Trophoblast cell (in vitro differentiated cells and primary cell): ENCODE measurements at regions not wholly inside any gene's neighbourhood (a gene's known extent, or its start where the extent isn't known, plus 50 kb on each side); places are given as distances from the start of the nearest gene placed in this dataset.
"Not testable (repeated sequence)": the region's sequence is repeated elsewhere in the genome, so short reads cannot be mapped to it uniquely, and the experiment has no call there.

Experiments used
- DNase-seq, 2 donors: peaks; one replicate each; pipeline ENCODE4 v3.0.0-alpha.2; 2016
- H2AFZ ChIP-seq: 2 replicates; pipeline ENCODE4 v1.6.1; 2013; ENCODE audit warnings: low read length, moderate library complexity, mild to moderate bottlenecking; ENCODE audit not compliant: insufficient read depth, poor library complexity
- H2AK5ac ChIP-seq: 2 replicates; pipeline ENCODE4 v1.6.1; 2013; ENCODE audit warnings: mild to moderate bottlenecking, low read length
- H2BK120ac ChIP-seq: 2 replicates; pipeline ENCODE4 v1.6.1; 2013; ENCODE audit warnings: low read length, mild to moderate bottlenecking, moderate library complexity; ENCODE audit not compliant: insufficient read depth, poor library complexity
- H2BK12ac ChIP-seq: 2 replicates; pipeline ENCODE4 v1.6.1; 2013; ENCODE audit warnings: mild to moderate bottlenecking, low read length, moderate library complexity
- H2BK5ac ChIP-seq: 2 replicates; pipeline ENCODE4 v1.6.1; 2013; ENCODE audit warnings: low read length, low read depth, moderate library complexity, mild to moderate bottlenecking; ENCODE audit not compliant: poor library complexity
- H3K14ac ChIP-seq: 2 replicates; pipeline ENCODE4 v1.6.1; 2013; ENCODE audit warnings: mild to moderate bottlenecking, low read length
- H3K18ac ChIP-seq: 2 replicates; pipeline ENCODE4 v1.6.1; 2013; ENCODE audit warnings: mild to moderate bottlenecking, low read length
- H3K23ac ChIP-seq: 2 replicates; pipeline ENCODE4 v1.6.1; 2013; ENCODE audit warnings: low read length
- H3K27ac ChIP-seq: 2 replicates; pipeline ENCODE4 v1.5.1; 2013; ENCODE audit warnings: low read depth, mild to moderate bottlenecking, inconsistent platforms, low read length, moderate library complexity
- H3K27me3 ChIP-seq: 2 replicates; pipeline ENCODE4 v1.6.1; 2013; ENCODE audit warnings: inconsistent platforms, mild to moderate bottlenecking, low read length, moderate library complexity; ENCODE audit not compliant: insufficient read depth
- H3K36me3 ChIP-seq, 2 experiments: 1 replicate in 1 of 2; 2 replicates in 1 of 2; pipeline ENCODE4 v1.6.1; 2013; ENCODE audit warnings: low read length in 2 of 2, mild to moderate bottlenecking in 2 of 2, moderate library complexity in 1 of 2; ENCODE audit not compliant: insufficient read depth in 2 of 2, control insufficient read depth in 1 of 2
- H3K4ac ChIP-seq: 2 replicates; pipeline ENCODE4 v1.6.1; 2013; ENCODE audit warnings: low read depth, mild to moderate bottlenecking, low read length, moderate library complexity
- H3K4me1 ChIP-seq, 2 experiments: 1 replicate in 1 of 2; 2 replicates in 1 of 2; pipeline ENCODE4 v1.6.1; 2013; ENCODE audit warnings: low read length in 2 of 2, mild to moderate bottlenecking in 2 of 2, moderate library complexity in 1 of 2; ENCODE audit not compliant: insufficient read depth in 2 of 2, control insufficient read depth in 1 of 2
- H3K4me2 ChIP-seq: 2 replicates; pipeline ENCODE4 v1.6.1; 2013; ENCODE audit warnings: inconsistent platforms, mild to moderate bottlenecking, low read length, moderate library complexity
- H3K4me3 ChIP-seq: 2 replicates; pipeline ENCODE4 v1.5.1; 2013; ENCODE audit warnings: mild to moderate bottlenecking, low read depth, low read length, inconsistent platforms
- H3K79me1 ChIP-seq: one replicate; pipeline ENCODE4 v1.6.1; 2013; ENCODE audit warnings: low read length
- H3K79me2 ChIP-seq: 2 replicates; pipeline ENCODE4 v1.6.1; 2013; ENCODE audit warnings: low read length, mild to moderate bottlenecking; ENCODE audit not compliant: control insufficient read depth, insufficient read depth, poor library complexity
- H3K9ac ChIP-seq: 2 replicates; pipeline ENCODE4 v1.6.1; 2013; ENCODE audit warnings: mild to moderate bottlenecking, low read length
- H3K9me3 ChIP-seq: 2 replicates; pipeline ENCODE4 v1.6.1; 2013; ENCODE audit warnings: low read depth, mild to moderate bottlenecking, control low read depth, inconsistent platforms, low read length; ENCODE audit not compliant: insufficient read depth
- H4K12ac ChIP-seq: 2 replicates; pipeline ENCODE4 v1.6.1; 2013; ENCODE audit warnings: low read depth, mild to moderate bottlenecking, low read length, moderate library complexity
- H4K8ac ChIP-seq: 2 replicates; pipeline ENCODE4 v1.6.1; 2013; ENCODE audit warnings: low read depth, mild to moderate bottlenecking, low read length, moderate library complexity
- H4K91ac ChIP-seq: one replicate; pipeline ENCODE4 v1.6.1; 2013; ENCODE audit warnings: low read depth, mild to moderate bottlenecking, low read length, moderate library complexity
- WGBS: extraction: QIAGEN DNeasy Blood & Tissue Kit; methylation state at CpG from one replicate; pipeline ENCODE4 v1.1.7; 2013; ENCODE audit warnings: missing lambda C conversion rate; ENCODE audit not compliant: insufficient read length, insufficient coverage; ENCODE audit errors: extremely low coverage; 5-methylcytosine and 5-hydroxymethylcytosine counted together

DNA sequence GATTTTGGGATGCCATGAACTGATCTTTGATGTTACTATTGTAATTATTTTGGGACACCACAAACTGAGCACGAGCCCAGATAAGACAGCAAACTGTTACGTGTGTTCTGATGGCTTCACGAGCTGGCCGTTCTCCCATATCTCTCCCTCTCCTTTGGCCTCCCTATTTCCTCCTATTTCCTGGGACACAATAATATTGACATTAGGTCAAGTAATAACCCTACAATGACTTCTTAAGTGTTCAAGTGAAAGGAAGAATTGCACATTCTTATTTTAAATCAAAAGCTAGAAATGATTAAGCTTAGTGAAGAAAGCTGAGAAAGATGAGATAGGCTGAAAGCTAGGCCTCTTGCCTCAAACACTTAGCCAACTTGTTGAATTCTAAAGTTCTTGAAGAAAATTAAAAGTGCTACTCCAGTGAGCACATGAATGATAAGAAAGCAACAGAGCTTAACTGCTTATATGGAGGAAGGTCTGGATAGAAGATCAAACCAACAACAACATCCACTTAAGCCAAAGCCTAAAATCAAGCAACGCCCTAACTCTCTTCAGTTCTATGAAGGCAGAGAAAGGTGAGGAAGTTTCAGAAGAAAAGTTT lies 247.1 kb downstream of the LRRC70 start:
- Histone ChIP-seq H4K8ac (no peak overlapping the region), H3K4ac (no peak overlapping the region), H3K23ac (no peak overlapping the region), H3K79me2 (no peaks in the 10 kb centered on the region), H4K91ac (no peak overlapping the region), H2BK5ac (no peak overlapping the region), H3K18ac (no peak overlapping the region), H3K14ac (no peak overlapping the region), H2BK120ac (no peak overlapping the region), H4K12ac (no peak overlapping the region), H3K4me3 (no peak overlapping the region), H3K79me1 (peaks cover 1% of the 10 kb centered on the region), H3K36me3 (no peaks in the 10 kb centered on the region), H3K27me3 (no peaks in the 10 kb centered on the region), H3K27ac (no peak overlapping the region), H3K4me2 (no peak overlapping the region), H2AK5ac (no peak overlapping the region), H3K4me1 (no peaks in the 10 kb centered on the region), H2BK12ac (no peak overlapping the region), H2AFZ (no peak overlapping the region), H3K9ac (no peak overlapping the region), H3K9me3 (no peaks in the 10 kb centered on the region)
- WGBS: no CpG with 5 or more reads among the region's 5 CpGs
- no peak for DNase-seq

DNA sequence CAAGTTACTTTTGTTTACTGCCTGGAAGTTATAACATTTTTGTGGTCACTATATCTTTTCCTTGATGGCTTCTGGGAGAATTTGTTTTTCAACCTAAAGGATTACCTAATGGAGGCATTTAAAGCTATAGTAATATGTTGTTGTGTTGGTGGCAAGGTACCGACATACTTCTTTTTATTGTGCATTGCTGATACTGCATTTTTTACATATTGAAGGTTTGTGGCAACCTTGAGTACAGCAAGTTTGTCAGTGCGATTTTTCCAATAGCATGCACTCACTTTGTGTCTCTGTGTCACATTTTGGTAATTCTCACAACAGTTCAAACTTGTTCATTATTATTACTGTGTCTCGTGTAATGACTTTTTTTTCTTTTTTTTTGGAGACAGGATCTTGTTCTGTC lies 246.3 kb downstream of the LRRC70 start:
- Histone ChIP-seq H3K9ac (no peak overlapping the region), H4K91ac (no peak overlapping the region), H2BK5ac (no peak overlapping the region), H2BK120ac (no peak overlapping the region), H3K4me1 (no peaks in the 10 kb centered on the region), H4K12ac (no peak overlapping the region), H2AK5ac (no peak overlapping the region), H3K27ac (no peak overlapping the region), H3K23ac (no peak overlapping the region), H3K27me3 (no peaks in the 10 kb centered on the region), H3K18ac (no peak overlapping the region), H3K4me3 (no peak overlapping the region), H2BK12ac (no peak overlapping the region), H3K9me3 (no peaks in the 10 kb centered on the region), H3K4ac (no peak overlapping the region), H3K79me2 (no peaks in the 10 kb centered on the region), H3K14ac (no peak overlapping the region), H4K8ac (no peak overlapping the region), H3K79me1 (peaks cover 1% of the 10 kb centered on the region), H2AFZ (no peak overlapping the region), H3K4me2 (no peak overlapping the region), H3K36me3 (no peaks in the 10 kb centered on the region)
- no peak for DNase-seq
- no CpG with 5 or more reads among the region's 3 CpGs for WGBS

DNA sequence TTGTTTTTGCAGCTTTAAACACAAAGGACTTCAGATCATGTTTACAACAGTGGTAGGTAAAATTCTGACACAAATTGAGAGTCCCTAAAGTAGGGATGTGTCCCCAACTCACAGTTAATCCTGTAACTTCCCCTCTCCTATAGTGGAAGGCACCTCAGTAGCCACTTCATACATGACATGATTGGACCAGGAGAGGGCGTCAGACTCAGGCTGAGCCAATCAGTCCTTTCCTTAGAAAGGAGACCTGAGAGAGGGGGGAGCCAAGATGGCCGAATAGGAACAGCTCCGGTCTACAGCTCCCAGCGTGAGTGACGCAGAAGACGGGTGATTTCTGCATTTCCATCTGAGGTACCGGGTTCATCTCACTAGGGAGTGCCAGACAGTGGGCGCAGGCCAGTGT lies 238.4 kb downstream of the LRRC70 start:
- H3K14ac ChIP-seq, H2AK5ac ChIP-seq, H3K9ac ChIP-seq, H2AFZ ChIP-seq, DNase-seq, H3K9me3 ChIP-seq, H2BK5ac ChIP-seq, H3K27me3 ChIP-seq, H3K18ac ChIP-seq, H3K36me3 ChIP-seq, H3K4me3 ChIP-seq, H2BK120ac ChIP-seq, H3K4me1 ChIP-seq, H3K4me2 ChIP-seq, H4K8ac ChIP-seq, H4K12ac ChIP-seq, H2BK12ac ChIP-seq, H3K23ac ChIP-seq, H3K27ac ChIP-seq, H3K79me1 ChIP-seq, H4K91ac ChIP-seq, H3K79me2 ChIP-seq, H3K4ac ChIP-seq: not testable (repeated sequence)
- no CpG with 5 or more reads among the region's 8 CpGs for WGBS

DNA sequence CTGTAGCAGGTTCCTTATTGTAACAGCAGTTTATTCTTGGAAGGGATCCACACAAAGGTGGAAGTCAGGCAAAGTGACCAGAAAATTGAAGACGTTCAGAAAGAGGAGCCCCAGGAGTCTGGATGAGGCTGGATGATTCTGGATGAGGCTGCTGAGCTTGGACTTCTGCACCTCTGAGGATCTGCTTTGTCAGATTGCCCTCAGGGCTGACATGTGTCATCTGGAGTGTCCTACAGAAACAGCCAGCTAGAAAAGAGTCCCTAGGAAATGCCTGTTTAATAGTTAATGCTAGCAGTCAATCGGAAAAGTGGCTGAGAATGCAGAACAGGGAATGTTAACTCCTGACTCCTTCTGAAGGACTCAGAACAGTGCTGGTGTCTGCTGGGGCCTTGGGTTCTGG lies 236.4 kb downstream of the LRRC70 start:
- Histone ChIP-seq H3K79me1 (no peaks in the 10 kb centered on the region), H2AK5ac (no peak overlapping the region), H2AFZ (no peak overlapping the region), H4K91ac (no peak overlapping the region), H2BK120ac (no peak overlapping the region), H3K9me3 (no peaks in the 10 kb centered on the region), H3K36me3 (no peaks in the 10 kb centered on the region), H2BK12ac (no peak overlapping the region), H2BK5ac (no peak overlapping the region), H4K12ac (no peak overlapping the region), H3K18ac (no peak overlapping the region), H3K9ac (no peak overlapping the region), H4K8ac (no peak overlapping the region), H3K79me2 (no peaks in the 10 kb centered on the region), H3K27me3 (no peaks in the 10 kb centered on the region), H3K4me3 (no peak overlapping the region), H3K23ac (no peak overlapping the region), H3K4ac (no peak overlapping the region), H3K4me2 (no peak overlapping the region), H3K14ac (no peak overlapping the region), H3K27ac (no peak overlapping the region), H3K4me1 (no peaks in the 10 kb centered on the region)
- DNase-seq: peak in 1 of 2 donors; percentile 21
- WGBS: no CpG with 5 or more reads among the region's 2 CpGs
